ENCODE measurements at regions not wholly inside any gene's neighbourhood (a gene's known extent, or its start where the extent isn't known, plus 50 kb on each side); places are given as distances from the start of the nearest gene placed in this dataset.

GRCh38 chr4:103786014-103786413 is 66.2 kb upstream of the TACR3 start:
- H3K9me3 ChIP-seq (ENCODE audit: control insufficient read depth in 1 of 2, low read length in 2 of 2) = no peaks in the 10 kb centered on the region
- Mint-ChIP-seq H3K4me1 (no peaks in the 10 kb centered on the region), H3K36me3 (no peaks in the 10 kb centered on the region), H3K4me3 (no peak overlapping the region), H3K9me3 (peaks cover 0 to 21% (median 4%) of the 10 kb centered on the region in 8 donors), H3K27me3 (no peaks in the 10 kb centered on the region), H3K27ac (no peak overlapping the region)
- no peaks in the 10 kb centered on the region for H3K4me1 ChIP-seq (ENCODE audit: insufficient read depth, low read length)
- POLR2A ChIA-PET (ENCODE audit: partially characterized antibody) = no interaction called here
- H3K4me3 ChIP-seq (ENCODE audit: low read length in 2 of 2) = no peak overlapping the region
- intact Hi-C loops (cut with micrococcal nuclease) = no loop called here
- CTCF ChIA-PET (ENCODE audit: partially characterized antibody) = no interaction called here
- no peak overlapping the region for H3K27ac ChIP-seq (ENCODE audit: low read depth, low read length)
- no peak for DNase-seq
- H3K27me3 ChIP-seq (ENCODE audit: insufficient read depth, low read length) = no peaks in the 10 kb centered on the region
- no peaks in the 10 kb centered on the region for H3K36me3 ChIP-seq (ENCODE audit: insufficient read depth, low read length)

GRCh38 chr4:103778221-103778620 is 58.4 kb upstream of the TACR3 start:
- POLR2A ChIA-PET (ENCODE audit: partially characterized antibody) = no interaction called here
- H3K9me3 ChIP-seq (ENCODE audit: control insufficient read depth in 1 of 2, low read length in 2 of 2) = no peaks in the 10 kb centered on the region
- no peaks in the 10 kb centered on the region for H3K4me1 ChIP-seq (ENCODE audit: insufficient read depth, low read length)
- intact Hi-C loops (cut with micrococcal nuclease) = no loop called here
- no peak overlapping the region for H3K4me3 ChIP-seq (ENCODE audit: low read length in 2 of 2)
- H3K36me3 ChIP-seq (ENCODE audit: insufficient read depth, low read length) = no peaks in the 10 kb centered on the region
- Mint-ChIP-seq H3K36me3 (no peaks in the 10 kb centered on the region), H3K4me3 (no peak overlapping the region), H3K4me1 (no peaks in the 10 kb centered on the region), H3K9me3 (no peaks in the 10 kb centered on the region), H3K27ac (no peak overlapping the region), H3K27me3 (no peaks in the 10 kb centered on the region)
- DNase-seq = no peak
- CTCF ChIA-PET (ENCODE audit: partially characterized antibody) = no interaction called here
- H3K27ac ChIP-seq (ENCODE audit: low read depth, low read length) = no peak overlapping the region
- no peaks in the 10 kb centered on the region for H3K27me3 ChIP-seq (ENCODE audit: insufficient read depth, low read length)

DNA sequence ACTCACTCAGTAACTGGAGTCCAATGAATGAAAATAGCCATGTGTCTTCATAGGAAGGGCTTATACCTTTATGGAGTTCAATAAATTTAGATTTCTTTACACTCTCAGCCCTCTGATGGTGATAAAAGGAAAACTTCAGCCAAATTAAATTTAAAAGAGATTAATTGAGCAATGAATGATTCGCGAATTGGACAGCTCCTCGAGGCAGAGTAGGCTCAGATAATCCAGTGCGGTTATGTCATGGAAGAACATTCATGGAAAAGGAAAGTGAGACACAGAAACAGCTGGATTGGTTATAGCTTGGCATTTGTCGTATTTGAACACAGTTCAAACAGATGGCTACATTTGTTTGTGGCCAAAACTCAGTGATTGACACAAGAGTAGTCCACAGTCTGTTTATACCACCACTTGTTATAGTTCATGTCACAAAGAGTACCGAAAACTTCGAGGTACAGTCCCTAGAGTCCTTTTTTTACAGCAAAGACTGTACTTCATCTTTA is 54.6 kb upstream of the TACR3 start:
- no peak for DNase-seq
- Mint-ChIP-seq H3K9me3 (peaks cover 0 to 2% (median 0%) of the 10 kb centered on the region in 8 donors), H3K27ac (no peak overlapping the region), H3K27me3 (no peaks in the 10 kb centered on the region), H3K4me1 (no peaks in the 10 kb centered on the region), H3K4me3 (no peak overlapping the region), H3K36me3 (no peaks in the 10 kb centered on the region)
- POLR2A ChIA-PET (ENCODE audit: partially characterized antibody) = no interaction called here
- H3K4me1 ChIP-seq (ENCODE audit: insufficient read depth, low read length) = no peaks in the 10 kb centered on the region
- H3K9me3 ChIP-seq (ENCODE audit: control insufficient read depth in 1 of 2, low read length in 2 of 2) = no peaks in the 10 kb centered on the region
- CTCF ChIA-PET (ENCODE audit: partially characterized antibody) = no interaction called here
- intact Hi-C loops (cut with micrococcal nuclease) = no loop called here
- no peak overlapping the region for H3K27ac ChIP-seq (ENCODE audit: low read depth, low read length)
- H3K36me3 ChIP-seq (ENCODE audit: insufficient read depth, low read length) = no peaks in the 10 kb centered on the region
- H3K27me3 ChIP-seq (ENCODE audit: insufficient read depth, low read length) = no peaks in the 10 kb centered on the region
- H3K4me3 ChIP-seq (ENCODE audit: low read length in 2 of 2) = no peak overlapping the region

- H3K4me3 ChIP-seq (ENCODE audit: low read length in 2 of 2) = no peak overlapping the region
- Mint-ChIP-seq H3K9me3 (peaks cover 0 to 2% (median 0%) of the 10 kb centered on the region in 8 donors), H3K4me1 (no peaks in the 10 kb centered on the region), H3K27me3 (no peaks in the 10 kb centered on the region), H3K27ac (no peak overlapping the region), H3K36me3 (no peaks in the 10 kb centered on the region), H3K4me3 (no peak overlapping the region)
- DNase-seq = no peak
- H3K4me1 ChIP-seq (ENCODE audit: insufficient read depth, low read length) = no peaks in the 10 kb centered on the region
- H3K27ac ChIP-seq (ENCODE audit: low read depth, low read length) = no peak overlapping the region
- POLR2A ChIA-PET (ENCODE audit: partially characterized antibody) = no interaction called here
- intact Hi-C loops (cut with micrococcal nuclease) = no loop called here
- CTCF ChIA-PET (ENCODE audit: partially characterized antibody) = no interaction called here
- no peaks in the 10 kb centered on the region for H3K27me3 ChIP-seq (ENCODE audit: insufficient read depth, low read length)
- no peaks in the 10 kb centered on the region for H3K9me3 ChIP-seq (ENCODE audit: control insufficient read depth in 1 of 2, low read length in 2 of 2)
- H3K36me3 ChIP-seq (ENCODE audit: insufficient read depth, low read length) = no peaks in the 10 kb centered on the region
Observed at GRCh38 chr4:103773691-103774231, 54.0 kb upstream of the TACR3 start.

All from CD4-positive, alpha-beta memory T cell (primary cell).